DMS153 treated with DMSO at 0.1 percent for 48 hours (cell line): ENCODE measurements at regions not wholly inside any gene's neighbourhood (a gene's known extent, or its start where the extent isn't known, plus 50 kb on each side); places are given as distances from the start of the nearest gene placed in this dataset.
"Not testable (repeated sequence)": the region's sequence is repeated elsewhere in the genome, so short reads cannot be mapped to it uniquely, and the experiment has no call there.

Experiments used
- DNase-seq: peaks from one replicate; lab custom pipeline; 2025; ENCODE audit not compliant: unreplicated experiment; lab: John Stamatoyannopoulos, UW

DNA sequence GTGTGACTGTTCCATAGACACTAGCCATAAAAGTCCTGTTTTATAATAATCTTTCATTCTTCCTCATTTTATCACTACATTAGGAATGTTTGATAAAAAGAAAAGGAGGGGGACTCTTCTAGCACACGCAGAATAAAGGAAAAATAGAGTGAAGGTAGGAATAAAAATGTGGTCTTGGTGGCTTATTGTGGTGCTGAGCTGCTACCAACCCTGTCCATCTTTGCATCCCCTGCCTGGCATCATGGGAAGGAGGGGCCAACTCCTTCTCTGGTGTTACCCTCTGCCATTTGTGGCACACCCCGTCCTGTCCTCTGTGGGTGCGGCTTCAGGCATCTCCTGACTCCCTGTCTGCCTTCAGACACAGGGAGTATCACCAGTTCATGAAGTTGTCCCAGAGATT is 104.9 kb upstream of the ZNF536 start:
- no peak for DNase-seq

DNA sequence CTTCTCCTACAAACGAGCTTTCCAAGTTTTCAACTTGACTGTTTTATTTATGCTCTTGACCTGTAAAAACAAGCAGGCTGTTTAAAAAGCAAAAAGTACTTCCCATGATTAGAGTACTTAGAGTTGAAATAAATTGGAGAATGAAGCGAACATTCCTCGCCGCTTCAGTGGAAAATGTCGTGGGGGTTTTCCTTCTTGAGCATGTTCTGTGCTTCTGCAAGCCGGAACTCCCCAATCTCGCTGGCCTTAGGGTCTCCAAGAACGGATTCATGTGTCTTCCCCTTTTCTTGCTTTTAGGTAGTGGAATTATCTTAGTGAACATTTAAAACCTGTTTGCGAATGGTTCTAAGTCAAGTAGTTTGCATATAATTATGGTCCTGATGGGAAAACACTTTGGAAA is 103.6 kb upstream of the ZNF536 start:
- no peak for DNase-seq

DNA sequence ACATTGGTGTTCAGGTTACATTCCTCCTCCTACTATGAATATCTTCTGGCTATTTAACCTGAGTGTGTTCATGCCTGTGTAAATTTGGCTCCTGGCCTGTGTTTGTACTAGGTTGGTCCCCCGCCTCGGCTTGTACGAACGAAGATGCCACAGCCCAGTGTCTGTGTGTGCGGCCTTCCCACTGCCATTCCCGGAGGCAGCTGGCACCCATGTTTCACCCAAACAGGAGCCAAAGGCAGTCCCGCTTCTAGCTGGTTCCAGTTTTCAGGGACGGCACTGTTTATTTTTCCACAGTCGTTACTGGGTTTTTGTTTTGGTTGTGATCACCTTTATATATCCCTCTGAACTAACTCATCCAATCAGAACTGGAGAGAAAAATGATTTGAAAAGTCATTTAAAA is 102.5 kb upstream of the ZNF536 start:
- DNase-seq: no peak

DNA sequence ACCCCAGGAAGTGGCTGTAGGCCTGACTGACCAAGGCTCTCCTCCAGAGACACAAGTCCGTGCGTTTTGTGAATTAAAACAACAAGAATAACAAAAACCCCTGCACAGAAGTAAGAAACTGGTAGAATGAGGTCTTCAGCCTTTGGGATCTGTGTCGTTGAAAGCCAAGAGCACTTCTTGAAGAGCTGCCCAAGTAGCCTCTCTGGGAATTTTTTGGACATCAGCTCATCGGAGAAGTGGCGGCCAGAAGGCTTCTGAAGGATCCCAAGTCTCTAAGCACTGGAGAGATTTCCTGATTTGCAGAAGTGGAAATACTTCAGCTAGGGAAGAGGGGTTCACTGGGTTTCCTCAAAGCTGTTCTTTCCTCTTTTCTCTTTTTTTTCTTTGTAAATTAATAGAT is 100.4 kb upstream of the ZNF536 start:
- DNase-seq: no peak

DNA sequence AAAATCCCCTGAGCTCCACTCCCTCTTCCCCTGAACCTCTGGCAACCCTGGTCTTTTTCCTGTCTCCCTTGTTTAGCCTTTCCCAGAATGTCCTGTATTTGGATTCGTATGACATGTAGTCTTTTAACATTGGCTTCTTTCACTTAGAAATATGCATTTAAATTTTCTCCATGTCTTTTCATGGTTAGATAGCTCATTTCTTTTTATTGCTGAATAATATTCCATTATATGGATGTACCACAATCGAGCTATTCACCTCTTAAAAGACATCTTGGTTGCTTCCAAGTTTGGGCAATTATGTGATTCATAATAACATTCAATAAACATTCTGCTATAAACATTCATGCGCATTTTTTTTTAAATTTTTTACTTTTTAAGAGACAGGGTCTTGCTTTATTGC is 99.6 kb upstream of the ZNF536 start:
- no peak for DNase-seq

DNA sequence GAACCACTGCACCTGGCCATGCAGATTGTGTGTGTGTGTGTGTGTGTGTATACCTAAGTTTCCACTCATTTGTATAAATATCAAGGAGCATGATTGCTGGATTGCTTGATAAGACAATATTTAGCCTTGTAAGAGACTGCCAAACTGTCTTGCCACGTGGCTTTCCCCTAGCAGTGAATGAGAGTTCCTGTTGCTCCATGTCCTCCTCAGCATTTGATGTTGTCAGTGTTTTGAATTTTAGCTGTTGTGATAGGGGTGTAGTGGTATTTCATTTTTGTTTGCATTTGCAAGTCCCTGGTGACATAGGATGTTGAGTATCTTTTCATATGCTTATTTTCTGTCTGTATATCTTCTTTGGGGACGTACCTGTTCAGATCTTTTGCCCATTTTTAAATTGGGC is 99.0 kb upstream of the ZNF536 start:
- DNase-seq: no peak

DNA sequence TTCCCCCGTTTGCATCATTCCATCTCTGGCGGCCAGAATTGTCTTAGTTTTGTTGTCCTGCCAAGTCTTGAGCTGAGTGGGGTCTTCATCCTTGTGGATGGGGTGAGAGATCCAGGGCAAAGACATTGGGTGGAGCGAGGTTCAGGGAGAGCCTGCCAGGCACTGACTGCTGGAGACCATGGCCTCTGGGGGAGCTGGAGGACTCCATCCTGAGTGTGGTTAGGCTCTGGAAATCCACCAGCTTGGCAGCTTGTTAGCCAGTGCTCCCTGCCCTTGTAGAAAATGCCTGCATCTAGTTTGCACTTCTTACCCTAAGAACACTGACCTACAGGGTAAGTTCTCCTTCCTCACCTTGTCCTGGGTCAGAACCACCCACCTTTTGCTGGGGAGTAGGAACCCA is 97.2 kb upstream of the ZNF536 start:
- no peak for DNase-seq

DNA sequence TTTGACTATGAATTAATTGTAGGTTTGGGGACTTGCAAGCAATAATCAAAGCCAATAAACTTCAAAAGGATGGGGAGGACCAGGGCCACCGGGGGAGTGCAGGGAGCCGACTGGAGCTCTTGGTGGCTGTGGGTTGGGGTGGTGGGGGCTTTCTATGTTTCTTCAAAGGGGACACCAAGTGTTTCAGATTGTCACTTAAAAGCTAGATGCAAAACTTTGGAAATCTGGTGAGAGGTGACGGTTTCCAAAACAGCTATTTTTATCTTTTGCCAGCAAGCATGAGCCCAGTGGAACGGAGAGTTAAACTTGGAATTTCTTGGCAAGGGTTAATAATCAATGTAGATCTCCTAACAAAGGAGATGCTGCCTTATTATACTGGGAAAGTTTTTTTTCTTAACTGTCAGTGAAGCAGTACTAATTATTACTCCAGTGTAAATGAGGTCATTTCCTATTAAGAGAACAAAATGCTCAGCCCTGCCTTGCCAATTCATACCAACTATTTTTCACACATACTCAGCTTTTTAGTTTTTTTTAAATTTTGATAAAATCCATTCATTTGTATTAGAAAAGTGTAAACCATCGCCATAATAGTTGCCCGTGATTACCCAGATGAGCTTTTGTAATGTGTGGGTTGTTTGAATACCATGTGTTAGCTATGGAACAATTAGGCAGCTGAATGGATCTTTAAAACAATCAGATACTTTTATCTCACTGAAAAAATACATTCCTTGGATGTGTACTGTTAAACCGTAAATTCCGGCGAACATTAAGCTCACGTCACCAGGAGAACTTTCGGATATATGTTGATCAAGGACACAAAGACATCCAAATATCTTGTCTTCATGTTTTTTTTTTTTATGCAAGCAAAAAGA is 95.9 kb upstream of the ZNF536 start:
- no peak for DNase-seq

DNA sequence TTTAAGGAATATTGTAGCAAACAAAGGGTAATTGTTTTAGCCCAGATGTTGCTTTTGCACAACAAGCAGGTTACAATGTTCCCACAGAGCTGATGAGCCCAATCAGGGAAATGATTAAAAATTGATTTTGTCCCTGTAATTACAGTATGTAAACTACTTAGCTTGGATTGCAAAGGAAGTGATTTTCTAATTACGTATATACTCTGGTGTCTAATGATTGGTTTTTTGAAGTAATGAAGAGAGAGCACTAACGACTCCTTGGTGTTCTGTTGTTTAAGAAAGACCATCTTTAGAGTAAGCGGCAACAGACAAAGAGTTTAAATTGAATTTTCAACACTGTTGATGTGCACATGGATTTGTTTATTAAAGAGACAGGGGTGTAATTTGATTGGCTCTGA is 95.3 kb upstream of the ZNF536 start:
- no peak for DNase-seq

DNA sequence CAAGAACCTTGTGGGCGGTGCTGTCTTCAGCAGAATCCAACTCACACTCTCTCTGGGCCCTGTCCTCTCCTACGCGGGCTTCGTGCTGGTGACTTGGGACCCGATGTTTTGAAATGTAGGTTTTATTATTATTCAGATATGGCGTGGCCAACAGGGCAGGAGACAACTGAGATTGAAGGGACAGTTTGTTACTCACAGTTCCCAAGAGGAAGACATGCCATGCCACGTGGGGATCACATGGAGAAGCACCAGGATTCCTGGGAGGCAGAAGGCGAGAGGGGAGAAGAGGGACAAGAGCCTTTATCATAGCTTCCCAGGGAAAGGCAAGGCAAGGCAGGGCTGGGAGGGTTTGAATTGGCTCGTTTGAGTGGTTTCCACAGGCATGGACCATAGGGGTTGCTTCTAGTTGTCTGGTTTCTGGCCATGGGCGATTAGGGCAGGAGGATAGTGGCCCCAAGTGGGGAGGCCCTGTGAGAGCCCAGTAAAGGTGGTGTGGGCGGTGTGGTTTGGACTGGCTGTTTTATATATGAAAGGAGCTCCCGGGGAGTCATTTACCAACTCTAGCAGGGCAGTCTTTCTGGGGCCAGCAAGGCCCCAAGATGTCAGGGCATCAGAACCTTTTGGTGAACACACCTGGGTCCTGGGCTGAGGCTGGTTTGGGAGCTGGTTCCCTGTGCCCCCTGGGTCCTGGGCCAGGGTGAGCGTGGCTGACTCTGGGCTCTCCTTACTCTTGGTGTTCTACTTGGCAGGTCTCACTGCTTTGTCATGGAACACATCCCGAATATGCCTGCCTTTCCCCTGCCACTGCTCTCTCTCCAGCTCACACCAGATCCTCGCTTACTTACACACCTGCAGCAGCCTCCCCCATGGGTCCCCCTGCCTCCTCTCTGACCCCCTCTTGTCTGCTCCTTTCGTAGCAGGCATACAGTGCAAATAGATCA is 94.0 kb upstream of the ZNF536 start:
- DNase-seq: no peak

DNA sequence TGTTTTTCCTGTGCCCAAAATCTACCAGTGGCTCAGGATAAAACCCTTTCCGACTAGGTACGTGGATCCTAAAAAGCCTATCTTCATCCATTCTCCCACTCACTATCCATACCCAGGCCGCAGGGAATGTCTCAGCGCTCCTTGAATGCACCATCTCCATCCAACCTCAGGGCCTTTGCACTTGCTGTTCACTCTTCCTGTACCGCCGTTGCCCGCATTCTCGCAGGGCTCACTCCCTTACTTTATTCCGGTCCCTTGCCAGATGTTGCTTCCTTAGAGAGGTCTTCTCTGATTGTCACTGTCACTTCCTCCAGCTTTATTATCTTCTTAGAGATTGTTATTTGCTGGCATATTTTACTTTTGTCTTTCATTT is 93.3 kb upstream of the ZNF536 start:
- DNase-seq: no peak

DNA sequence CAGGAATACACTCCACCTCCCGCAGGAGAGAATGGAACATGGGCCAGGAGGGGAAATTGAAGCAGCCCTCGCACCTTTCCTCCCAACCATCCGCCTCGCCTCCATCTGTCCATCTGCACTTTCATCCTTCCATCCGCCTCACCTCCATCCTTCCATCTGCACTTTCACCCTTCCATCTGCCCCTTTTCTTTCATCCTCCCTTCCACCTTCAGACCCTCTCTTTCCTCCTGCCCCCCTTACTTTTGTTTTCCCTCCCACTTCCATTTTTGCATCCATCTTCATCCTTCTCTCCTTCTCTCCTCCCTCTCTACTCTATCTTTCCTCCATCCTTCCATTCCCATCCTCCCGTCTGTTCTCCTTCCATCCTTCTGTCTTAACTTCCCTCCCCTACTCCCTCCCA is 92.2 kb upstream of the ZNF536 start:
- DNase-seq: no peak

DNA sequence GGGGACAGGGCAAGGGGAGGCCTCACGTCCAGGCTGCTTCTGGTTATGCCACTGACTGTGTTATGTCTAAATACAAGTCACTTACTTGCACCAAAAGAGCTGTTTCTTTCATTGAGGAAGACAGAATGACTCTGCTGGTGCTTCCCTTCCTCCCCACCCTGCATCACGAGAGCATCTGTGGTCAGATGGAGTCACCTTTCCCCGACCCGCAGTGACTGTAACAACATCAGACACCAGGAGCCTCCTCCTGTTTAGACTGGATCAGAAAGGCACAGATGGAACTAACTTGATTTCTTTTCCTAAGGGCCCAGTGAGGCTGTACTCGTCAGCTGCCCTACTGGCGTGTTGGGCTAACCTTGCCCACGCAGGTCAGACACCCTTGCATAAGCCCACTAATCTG is 90.3 kb upstream of the ZNF536 start:
- no peak for DNase-seq

DNA sequence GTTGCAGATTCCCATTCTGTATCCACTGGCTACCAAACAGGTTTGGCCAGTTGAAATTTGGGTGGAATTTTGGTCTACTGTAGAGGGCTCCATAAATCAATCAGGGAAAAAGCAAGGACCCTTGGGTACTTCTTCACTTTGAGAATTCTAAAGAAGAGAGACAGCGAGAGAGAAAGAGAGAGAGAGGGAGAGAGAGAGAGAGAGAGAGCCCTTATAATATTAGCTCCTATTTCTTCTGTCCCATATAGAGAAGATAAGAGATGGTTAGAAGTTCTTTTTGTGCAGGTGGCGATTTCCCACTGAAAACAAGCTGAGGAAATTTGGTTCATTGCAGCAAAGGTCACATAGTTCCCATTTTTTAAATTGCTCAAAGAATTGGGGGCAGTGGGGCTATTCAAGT is 88.6 kb upstream of the ZNF536 start:
- DNase-seq: no peak

DNA sequence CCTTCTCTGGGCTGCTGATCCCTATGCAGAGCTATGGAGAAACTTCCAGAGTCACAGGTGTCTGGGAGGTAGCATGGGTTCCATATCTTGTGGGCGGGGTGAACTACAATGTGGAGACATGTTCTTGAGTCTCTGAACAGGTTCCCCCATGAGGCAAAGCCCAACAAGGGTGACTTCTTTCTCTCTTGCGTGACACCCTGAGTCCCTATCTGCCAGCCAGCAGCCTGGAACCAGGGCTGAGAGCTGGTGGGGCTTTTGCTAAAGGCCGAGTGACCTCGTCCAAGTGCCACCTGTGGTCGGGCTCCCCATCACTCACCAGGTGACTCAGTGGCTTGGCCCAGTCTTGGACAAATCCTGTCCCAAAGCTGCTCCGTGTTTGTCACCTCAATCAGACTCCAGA is 88.0 kb upstream of the ZNF536 start:
- DNase-seq: no peak

DNA sequence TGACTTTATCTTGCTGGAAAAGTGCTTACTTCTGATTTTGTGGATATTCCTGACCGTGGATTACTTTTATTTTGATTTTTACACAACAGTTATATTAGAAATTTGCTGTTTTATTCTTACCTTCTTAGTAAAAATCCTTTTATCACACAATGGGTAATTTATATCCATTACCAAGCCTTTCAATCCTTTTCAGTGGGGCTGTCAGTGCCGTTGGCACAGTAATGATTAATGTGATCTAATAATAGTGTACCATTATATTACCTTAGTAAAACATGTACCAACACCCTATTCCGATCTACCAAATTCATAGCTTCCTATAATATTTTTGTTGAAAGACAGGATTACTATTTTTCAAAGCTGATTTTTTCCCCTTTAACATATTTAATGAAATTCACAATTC is 87.3 kb upstream of the ZNF536 start:
- DNase-seq: no peak

DNA sequence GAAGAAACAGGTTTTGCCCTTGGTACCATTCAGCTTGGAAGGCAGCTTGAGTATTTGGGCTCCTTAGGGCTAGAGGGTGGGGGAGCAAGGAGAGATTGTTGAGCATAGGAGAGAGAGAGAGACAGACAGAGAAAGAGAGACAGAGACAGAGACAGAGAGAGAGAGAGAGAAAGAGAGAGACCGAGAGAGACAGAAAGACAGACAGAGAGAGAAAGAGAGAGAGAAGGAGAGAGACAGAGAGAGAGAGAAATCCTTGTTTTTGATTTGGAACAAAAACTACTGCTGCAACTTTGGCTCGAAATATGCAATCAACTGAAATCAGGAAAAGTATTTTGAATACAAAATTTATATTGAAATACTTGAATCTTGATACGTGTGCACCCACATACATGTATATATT is 85.8 kb upstream of the ZNF536 start:
- DNase-seq: no peak

DNA sequence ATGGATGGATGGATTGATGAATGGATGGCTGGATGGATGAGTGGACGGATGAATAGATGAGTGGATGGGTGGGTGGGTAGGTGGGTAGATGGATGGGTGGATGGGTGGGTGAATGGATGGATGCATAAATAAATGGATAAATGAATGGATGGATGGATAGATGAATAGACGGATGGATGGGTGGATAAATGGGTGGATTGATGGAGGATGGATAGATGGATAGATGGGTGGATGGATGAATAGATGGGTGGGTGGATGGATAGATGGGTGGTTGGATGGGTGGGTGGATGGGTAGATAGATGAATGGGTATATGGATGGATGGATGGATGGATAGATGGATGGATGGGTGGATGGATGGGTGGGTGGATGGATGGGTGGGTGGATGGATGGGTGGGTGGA is 84.9 kb upstream of the ZNF536 start:
- no peak for DNase-seq

DNA sequence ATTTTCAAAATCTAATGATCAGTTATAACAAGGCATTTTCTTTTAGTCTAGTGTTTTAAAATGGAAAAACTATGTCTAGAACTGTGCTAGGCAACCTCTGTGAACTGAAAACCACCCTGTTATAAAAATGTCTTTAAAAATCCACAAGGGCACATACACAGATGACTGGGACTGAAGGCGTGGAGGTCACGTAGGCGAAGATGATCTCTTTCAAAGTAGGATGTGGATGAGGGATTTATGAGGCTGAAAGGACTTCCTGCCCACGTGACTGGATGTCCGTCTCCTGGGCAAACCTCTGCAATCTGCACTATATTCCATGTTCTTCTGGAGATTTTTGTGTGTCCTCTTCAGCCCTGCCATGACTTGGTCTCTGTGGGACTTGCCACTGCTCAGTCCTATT is 84.2 kb upstream of the ZNF536 start:
- DNase-seq: no peak

DNA sequence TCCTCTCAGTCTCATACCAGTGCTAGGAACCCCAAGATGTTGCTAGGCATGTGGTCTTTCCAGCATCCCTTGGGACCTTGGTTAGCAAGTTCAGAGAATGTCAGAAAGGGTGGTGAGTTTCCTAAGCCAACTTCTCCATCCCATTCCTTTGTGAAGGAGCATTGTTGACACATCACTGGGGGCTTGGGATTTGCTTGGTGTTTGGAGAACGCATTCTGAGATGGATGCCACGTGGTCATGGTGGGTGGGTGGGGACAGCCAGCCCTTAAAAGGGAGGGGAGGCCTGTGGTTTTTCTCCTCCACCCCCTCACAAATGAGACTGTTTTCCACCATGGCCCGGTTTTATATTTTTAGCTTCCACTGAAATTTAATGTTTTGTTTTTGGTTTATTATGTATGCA is 83.3 kb upstream of the ZNF536 start:
- DNase-seq: no peak

DNA sequence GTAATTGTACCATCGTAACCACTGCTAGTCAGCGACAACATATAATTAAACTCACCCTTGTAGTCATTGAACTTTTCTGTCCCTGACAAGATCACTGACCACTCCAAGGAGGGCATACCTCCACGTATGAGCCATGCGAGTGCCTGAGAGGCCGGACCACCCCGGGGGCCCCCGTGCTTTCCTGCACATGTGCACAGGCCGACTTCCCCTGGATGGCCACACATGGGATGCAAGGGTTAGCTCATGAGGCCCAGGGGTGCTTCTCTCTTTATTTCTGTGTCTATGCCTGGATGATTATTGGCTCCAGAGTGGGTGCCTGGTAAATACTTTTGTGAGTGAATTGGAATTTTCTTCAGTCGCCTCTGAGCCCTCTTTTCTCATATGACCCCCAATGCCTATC is 82.8 kb upstream of the ZNF536 start:
- DNase-seq: no peak

DNA sequence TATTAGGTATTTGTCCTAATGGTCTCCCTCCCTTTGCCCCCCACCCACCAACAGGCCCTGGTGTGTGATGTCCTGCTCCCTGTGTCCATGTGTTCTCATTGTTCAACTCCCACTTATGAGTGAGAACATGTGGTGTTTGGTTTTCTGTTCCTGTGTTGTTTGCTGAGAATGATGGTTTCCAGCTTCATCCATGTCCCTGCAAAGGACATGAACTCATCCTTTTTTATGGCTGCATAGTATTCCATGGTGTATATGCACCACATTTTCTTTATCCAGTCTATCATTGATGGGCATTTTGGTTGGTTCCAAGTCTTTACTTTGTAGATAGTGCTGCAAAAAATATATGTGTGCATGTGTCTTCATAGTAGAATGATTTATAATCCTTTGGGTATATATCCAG is 81.4 kb upstream of the ZNF536 start:
- not testable (repeated sequence) for DNase-seq
